ENCODE measurements at regions not wholly inside any gene's neighbourhood (a gene's known extent, or its start where the extent isn't known, plus 50 kb on each side); places are given as distances from the start of the nearest gene placed in this dataset.

DNA sequence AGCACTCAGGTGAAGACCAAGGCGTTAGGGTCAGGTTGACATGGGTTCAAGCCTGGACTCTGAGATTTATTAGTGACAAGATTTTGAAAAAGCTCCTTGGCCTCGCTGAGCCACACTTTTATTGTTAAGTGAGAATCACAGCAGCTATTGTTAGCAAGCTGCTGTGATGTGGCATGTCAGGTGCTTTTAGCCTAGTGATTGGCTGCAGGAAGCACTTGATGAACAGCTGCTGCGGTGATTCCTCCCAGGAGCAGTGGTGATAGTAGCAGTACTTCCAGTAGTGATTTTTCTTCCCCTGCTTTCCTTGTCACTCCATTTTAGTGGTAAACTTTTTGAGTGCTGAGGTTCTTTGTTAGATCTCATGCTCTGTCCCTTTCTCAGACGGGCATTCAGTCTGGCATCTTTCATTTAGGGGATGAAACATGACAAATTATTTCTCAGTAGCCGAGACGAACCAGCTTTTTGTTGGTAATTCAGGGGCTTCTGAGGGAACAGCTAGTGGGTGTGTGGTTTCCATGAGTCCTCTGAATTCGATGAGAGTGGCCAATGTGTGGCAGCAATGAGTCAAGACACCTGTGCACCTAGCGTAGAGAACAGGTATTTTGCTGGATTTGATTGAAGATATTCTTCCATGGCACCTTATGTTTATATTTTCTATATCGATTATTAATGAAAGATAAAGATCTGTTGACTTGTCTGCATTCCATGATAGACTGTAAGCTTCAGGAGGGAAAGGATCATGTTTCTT, 696.7 kb downstream of the DHX35 start:
- TF ChIP-seq, protein P1, sequence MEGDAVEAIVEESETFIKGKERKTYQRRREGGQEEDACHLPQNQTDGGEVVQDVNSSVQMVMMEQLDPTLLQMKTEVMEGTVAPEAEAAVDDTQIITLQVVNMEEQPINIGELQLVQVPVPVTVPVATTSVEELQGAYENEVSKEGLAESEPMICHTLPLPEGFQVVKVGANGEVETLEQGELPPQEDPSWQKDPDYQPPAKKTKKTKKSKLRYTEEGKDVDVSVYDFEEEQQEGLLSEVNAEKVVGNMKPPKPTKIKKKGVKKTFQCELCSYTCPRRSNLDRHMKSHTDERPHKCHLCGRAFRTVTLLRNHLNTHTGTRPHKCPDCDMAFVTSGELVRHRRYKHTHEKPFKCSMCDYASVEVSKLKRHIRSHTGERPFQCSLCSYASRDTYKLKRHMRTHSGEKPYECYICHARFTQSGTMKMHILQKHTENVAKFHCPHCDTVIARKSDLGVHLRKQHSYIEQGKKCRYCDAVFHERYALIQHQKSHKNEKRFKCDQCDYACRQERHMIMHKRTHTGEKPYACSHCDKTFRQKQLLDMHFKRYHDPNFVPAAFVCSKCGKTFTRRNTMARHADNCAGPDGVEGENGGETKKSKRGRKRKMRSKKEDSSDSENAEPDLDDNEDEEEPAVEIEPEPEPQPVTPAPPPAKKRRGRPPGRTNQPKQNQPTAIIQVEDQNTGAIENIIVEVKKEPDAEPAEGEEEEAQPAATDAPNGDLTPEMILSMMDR (conservative IDR thresholded peaks at IDR 0.05; ENCODE audit: control insufficient read depth, insufficient read depth, low read depth, low read length): no peak
- H3K4me3 ChIP-seq (ENCODE audit: control insufficient read depth, low read depth, low read length): no peak overlapping the region
- no peak for DNase-seq (ENCODE audit: low read depth)

DNA sequence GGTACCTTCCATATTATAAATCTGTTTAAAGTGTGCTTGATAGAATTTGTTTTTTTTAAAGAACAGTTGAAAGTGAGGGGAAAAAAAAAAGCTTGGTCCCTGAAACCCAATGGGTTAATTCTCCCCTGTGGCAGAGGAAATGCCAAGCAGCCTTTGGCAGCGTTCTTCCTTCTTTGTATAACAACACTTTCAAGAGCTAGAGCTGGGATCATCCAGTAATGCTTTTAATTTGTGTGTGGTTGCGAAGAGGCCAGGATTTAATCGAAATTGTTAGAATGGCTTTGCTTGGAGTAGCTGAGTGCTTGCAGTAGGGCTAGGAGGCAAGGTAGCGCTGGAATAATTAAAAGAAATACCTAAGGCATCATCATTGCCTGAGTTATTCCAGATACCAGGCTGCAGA, 692.0 kb downstream of the DHX35 start:
- TF ChIP-seq, protein P1 (conservative IDR thresholded peaks at IDR 0.05; ENCODE audit: control insufficient read depth, insufficient read depth, low read depth, low read length): no peak
- no peak for DNase-seq (ENCODE audit: low read depth)
- no peak overlapping the region for H3K4me3 ChIP-seq (ENCODE audit: control insufficient read depth, low read depth, low read length)

DNA sequence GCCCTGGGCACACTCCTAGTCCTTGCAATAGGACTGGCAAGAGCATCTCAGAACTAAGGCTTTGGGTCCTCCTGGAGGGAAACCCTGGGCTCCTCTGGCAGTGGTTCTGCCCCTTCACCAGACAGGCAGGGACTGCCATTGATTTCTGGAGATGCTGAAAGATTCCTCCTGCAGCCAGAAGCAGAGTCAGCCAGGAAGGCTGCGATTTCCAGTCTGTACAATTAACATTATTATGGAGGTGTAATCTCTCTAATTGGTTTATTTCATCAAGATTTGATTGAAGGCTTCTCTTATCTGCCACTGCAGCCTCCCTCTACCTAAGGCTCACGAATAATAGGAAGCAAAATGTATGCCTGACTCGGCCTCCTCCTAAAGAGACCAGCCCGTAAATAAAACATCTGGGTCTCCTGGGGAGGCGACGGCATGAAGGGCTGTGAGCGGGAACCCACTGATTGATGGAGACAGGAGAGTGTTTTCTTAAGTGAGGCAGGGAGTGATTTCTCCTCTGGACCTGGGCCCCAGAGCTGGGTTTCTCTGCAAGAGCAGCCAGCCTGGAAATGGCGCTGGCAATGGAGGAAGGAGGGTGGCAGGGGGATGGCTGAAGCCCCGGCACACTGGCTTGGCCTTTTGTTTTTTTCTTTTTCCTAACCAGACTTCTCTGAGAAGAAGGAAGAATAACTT, 689.6 kb downstream of the DHX35 start:
- TF ChIP-seq, protein P1 (conservative IDR thresholded peaks at IDR 0.05; ENCODE audit: control insufficient read depth, insufficient read depth, low read depth, low read length): no peak
- H3K4me3 ChIP-seq (ENCODE audit: control insufficient read depth, low read depth, low read length): no peak overlapping the region
- DNase-seq (ENCODE audit: low read depth): no peak

DNA sequence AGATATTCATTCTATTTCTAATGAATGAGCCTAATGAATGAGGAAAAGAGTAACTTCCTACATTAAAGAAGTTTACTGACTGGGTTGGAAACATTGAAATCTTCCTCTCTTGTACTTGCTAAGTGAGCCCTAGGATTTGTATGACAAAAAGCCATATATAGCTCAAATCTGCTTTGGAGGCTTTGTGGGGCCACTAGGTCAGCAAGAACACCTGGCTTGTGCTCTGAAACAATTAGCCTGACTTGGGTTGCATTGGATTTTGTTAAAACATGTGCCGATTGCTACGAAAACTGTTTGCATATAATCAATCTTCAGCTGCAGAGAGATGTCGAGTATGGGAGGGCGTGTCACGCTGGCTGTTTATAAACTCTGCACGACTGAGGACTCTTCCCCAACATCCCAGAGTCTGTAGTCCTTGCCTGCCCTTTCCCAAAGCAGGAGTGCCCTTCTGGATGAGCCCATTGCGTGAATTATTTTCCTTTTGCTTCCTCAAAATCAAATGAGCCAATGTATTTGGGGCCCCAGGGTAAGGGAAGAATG, 684.8 kb downstream of the DHX35 start:
- TF ChIP-seq, protein P1 (conservative IDR thresholded peaks at IDR 0.05; ENCODE audit: control insufficient read depth, insufficient read depth, low read depth, low read length): no peak
- no peak for DNase-seq (ENCODE audit: low read depth)
- H3K4me3 ChIP-seq (ENCODE audit: control insufficient read depth, low read depth, low read length): no peak overlapping the region

DNA sequence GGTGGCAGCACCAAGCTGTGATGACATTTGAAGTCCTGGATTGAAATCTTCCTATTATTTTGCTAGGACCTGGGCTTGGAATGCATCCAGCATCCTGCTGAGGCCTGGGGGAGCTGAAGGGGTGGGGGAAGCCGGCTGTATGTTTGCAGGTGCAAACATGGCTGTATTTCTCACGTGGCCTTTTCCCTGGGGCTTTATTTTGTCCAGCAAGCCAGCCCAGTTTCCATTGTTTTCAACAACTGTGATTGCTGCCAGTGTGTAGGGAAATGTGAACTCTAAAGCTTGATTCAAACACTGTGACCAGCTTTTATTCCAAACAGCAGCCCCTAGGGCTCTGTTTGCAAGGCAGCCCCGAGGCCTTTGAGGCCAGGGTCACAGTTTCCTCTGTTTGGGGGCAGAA, 683.0 kb downstream of the DHX35 start:
- TF ChIP-seq, protein P1 (conservative IDR thresholded peaks at IDR 0.05; ENCODE audit: control insufficient read depth, insufficient read depth, low read depth, low read length): no peak
- DNase-seq (ENCODE audit: low read depth): no peak
- H3K4me3 ChIP-seq (ENCODE audit: control insufficient read depth, low read depth, low read length): no peak overlapping the region

DNA sequence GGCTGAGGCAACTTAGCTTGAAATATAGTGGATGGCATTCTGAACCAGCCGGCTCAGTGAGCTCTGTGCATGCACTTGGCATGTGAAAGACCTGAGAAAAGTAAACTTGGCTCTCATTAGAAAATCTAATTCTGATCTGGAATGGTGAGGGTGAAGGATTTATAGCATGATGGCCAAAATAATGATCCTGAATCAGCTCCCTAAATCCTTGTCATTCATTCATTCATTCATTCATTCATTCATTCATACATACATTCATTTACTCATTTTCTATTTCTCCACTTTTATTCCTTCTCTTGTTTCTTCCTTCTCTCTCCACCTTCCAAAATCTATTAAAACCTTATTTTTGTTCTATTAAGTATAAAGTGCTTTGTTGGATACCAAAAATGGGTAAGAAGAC, 681.1 kb downstream of the DHX35 start:
- TF ChIP-seq, protein P1 (conservative IDR thresholded peaks at IDR 0.05; ENCODE audit: control insufficient read depth, insufficient read depth, low read depth, low read length): no peak
- H3K4me3 ChIP-seq (ENCODE audit: control insufficient read depth, low read depth, low read length): no peak overlapping the region
- no peak for DNase-seq (ENCODE audit: low read depth)
